ENCODE measurements at regions not wholly inside any gene's neighbourhood (a gene's known extent, or its start where the extent isn't known, plus 50 kb on each side); places are given as distances from the start of the nearest gene placed in this dataset.

DNA sequence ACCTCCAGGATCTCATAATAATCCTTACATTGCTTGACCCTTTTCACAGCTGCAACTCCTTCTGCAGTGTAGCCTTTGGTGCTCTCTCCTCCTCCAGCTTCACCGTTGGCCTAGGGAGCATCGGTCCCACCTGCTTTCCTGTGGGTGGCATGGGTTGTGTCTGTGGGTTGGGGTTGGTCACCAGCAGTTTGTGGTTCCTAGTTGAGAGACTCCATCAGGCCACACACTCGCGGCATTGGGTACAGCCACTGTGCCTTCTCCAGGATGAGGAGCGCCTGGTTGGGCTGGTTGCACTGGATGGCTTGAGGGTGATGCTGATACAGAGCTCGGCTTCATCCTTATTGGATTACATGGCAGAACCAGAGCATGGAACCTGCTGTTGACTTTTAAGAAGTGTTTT, 69.4 kb upstream of the SPRED2 start:
- Mint-ChIP-seq H3K4me1 (ENCODE audit: low read depth, unreplicated experiment) (no peaks in the 10 kb centered on the region), H3K9me3 (ENCODE audit: unreplicated experiment) (no peaks in the 10 kb centered on the region), H3K4me3 (ENCODE audit: unreplicated experiment) (no peak overlapping the region), H3K27me3 (ENCODE audit: unreplicated experiment) (peaks cover 2% of the 10 kb centered on the region), H3K27ac (ENCODE audit: unreplicated experiment) (no peak overlapping the region), H3K36me3 (ENCODE audit: unreplicated experiment) (no peaks in the 10 kb centered on the region)
- no peak for TF ChIP-seq CTCF (IDR thresholded peaks at IDR 0.05; ENCODE audit: partially characterized antibody, unreplicated experiment)
- DNase-seq = no peak

GRCh38 chr2:65501074-65501473, 68.7 kb upstream of the SPRED2 start:
- no peak overlapping the region for H3K27ac Mint-ChIP-seq (ENCODE audit: unreplicated experiment)
- no peak for TF ChIP-seq CTCF (IDR thresholded peaks at IDR 0.05; ENCODE audit: partially characterized antibody, unreplicated experiment)
- no peaks in the 10 kb centered on the region for H3K9me3 Mint-ChIP-seq (ENCODE audit: unreplicated experiment)
- H3K4me3 Mint-ChIP-seq (ENCODE audit: unreplicated experiment) = no peak overlapping the region
- H3K4me1 Mint-ChIP-seq (ENCODE audit: low read depth, unreplicated experiment) = no peaks in the 10 kb centered on the region
- peaks cover 2% of the 10 kb centered on the region for H3K27me3 Mint-ChIP-seq (ENCODE audit: unreplicated experiment)
- DNase-seq = no peak
- no peaks in the 10 kb centered on the region for H3K36me3 Mint-ChIP-seq (ENCODE audit: unreplicated experiment)

GRCh38 chr2:65500310-65501040, 68.1 kb upstream of the SPRED2 start:
- Mint-ChIP-seq H3K36me3 (ENCODE audit: unreplicated experiment) (no peaks in the 10 kb centered on the region), H3K4me1 (ENCODE audit: low read depth, unreplicated experiment) (no peaks in the 10 kb centered on the region), H3K9me3 (ENCODE audit: unreplicated experiment) (no peaks in the 10 kb centered on the region), H3K27ac (ENCODE audit: unreplicated experiment) (no peak overlapping the region), H3K4me3 (ENCODE audit: unreplicated experiment) (no peak overlapping the region), H3K27me3 (ENCODE audit: unreplicated experiment) (peaks cover 2% of the 10 kb centered on the region)
- DNase-seq = no peak
- TF ChIP-seq CTCF (IDR thresholded peaks at IDR 0.05; ENCODE audit: partially characterized antibody, unreplicated experiment) = no peak

GRCh38 chr2:65499216-65499615, 66.8 kb upstream of the SPRED2 start:
- no peaks in the 10 kb centered on the region for H3K36me3 Mint-ChIP-seq (ENCODE audit: unreplicated experiment)
- H3K4me1 Mint-ChIP-seq (ENCODE audit: low read depth, unreplicated experiment) = no peaks in the 10 kb centered on the region
- no peak overlapping the region for H3K4me3 Mint-ChIP-seq (ENCODE audit: unreplicated experiment)
- DNase-seq = no peak
- peaks cover 2% of the 10 kb centered on the region for H3K27me3 Mint-ChIP-seq (ENCODE audit: unreplicated experiment)
- H3K9me3 Mint-ChIP-seq (ENCODE audit: unreplicated experiment) = no peaks in the 10 kb centered on the region
- H3K27ac Mint-ChIP-seq (ENCODE audit: unreplicated experiment) = no peak overlapping the region
- TF ChIP-seq CTCF (IDR thresholded peaks at IDR 0.05; ENCODE audit: partially characterized antibody, unreplicated experiment) = no peak

- Mint-ChIP-seq H3K27ac (ENCODE audit: unreplicated experiment) (no peak overlapping the region), H3K27me3 (ENCODE audit: unreplicated experiment) (peaks cover 2% of the 10 kb centered on the region)
- no peak for TF ChIP-seq CTCF (IDR thresholded peaks at IDR 0.05; ENCODE audit: partially characterized antibody, unreplicated experiment)
Measured at GRCh38 chr2:65498396-65498795, 66.0 kb upstream of the SPRED2 start.

More at GRCh38 chr2:65498396-65498795, 66.0 kb upstream of the SPRED2 start:
- Mint-ChIP-seq H3K36me3 (ENCODE audit: unreplicated experiment) (no peaks in the 10 kb centered on the region), H3K4me3 (ENCODE audit: unreplicated experiment) (no peak overlapping the region), H3K4me1 (ENCODE audit: low read depth, unreplicated experiment) (no peaks in the 10 kb centered on the region), H3K9me3 (ENCODE audit: unreplicated experiment) (no peaks in the 10 kb centered on the region)
- no peak for DNase-seq

All from glutamatergic neuron (in vitro differentiated cells).